K562 (cell line): ENCODE measurements at regions not wholly inside any gene's neighbourhood (a gene's known extent, or its start where the extent isn't known, plus 50 kb on each side); places are given as distances from the start of the nearest gene placed in this dataset.

Experiments used
- DDX20 ChIP-seq: fragments of 450-650 bp; IDR thresholded peaks from 2 replicates; pipeline ENCODE4 v1.6.1; 2016; ENCODE audit warnings: missing genetic modification characterization, low read depth, mild to moderate bottlenecking, missing compliant biosample characterization, moderate library complexity
- EWSR1 ChIP-seq: fragments of 450-650 bp; IDR thresholded peaks from 2 replicates; pipeline ENCODE4 v1.6.1; 2018; ENCODE audit warnings: borderline replicate concordance, mild to moderate bottlenecking, low read depth, moderate library complexity; ENCODE audit not compliant: partially characterized antibody
- FOS ChIP-seq: IDR thresholded peaks from 3 replicates; pipeline ENCODE4 v1.6.1; 2011; ENCODE audit not compliant: insufficient read length; ENCODE audit errors: extremely low read depth
- FOXO4 ChIP-seq: fragments of 450-650 bp; formaldehyde crosslinking; IDR thresholded peaks from 2 replicates; pipeline ENCODE4 v1.4.0; 2020; ENCODE audit warnings: mild to moderate bottlenecking, moderate library complexity
- HDGF ChIP-seq: fragments of 450-650 bp; IDR thresholded peaks from 2 replicates; pipeline ENCODE4 v1.6.1; 2016
- MCM5 ChIP-seq: fragments of 450-650 bp; IDR thresholded peaks from 2 replicates; pipeline ENCODE4 v1.6.1; 2016; ENCODE audit warnings: low read depth
- MTA3 ChIP-seq: fragments of 450-650 bp; formaldehyde crosslinking; IDR thresholded peaks from 2 replicates; pipeline ENCODE4 v1.6.1; 2017; ENCODE audit warnings: mild to moderate bottlenecking, borderline replicate concordance
- NR2C1 ChIP-seq, 2 experiments: fragments of 450-650 bp; IDR thresholded peaks; 2 replicates each; pipeline ENCODE4 v1.6.1; 2017; ENCODE audit warnings: mild to moderate bottlenecking in 2 of 2, antibody characterized with exemption in 1 of 2, inconsistent platforms in 1 of 2, missing compliant biosample characterization in 1 of 2, missing genetic modification characterization in 1 of 2
- SAFB2 ChIP-seq: fragments of 200-400 bp; formaldehyde crosslinking; IDR thresholded peaks from 2 replicates; pipeline ENCODE4 v1.6.1; 2018; ENCODE audit warnings: borderline replicate concordance, low read length, low read depth, moderate library complexity; ENCODE audit not compliant: severe bottlenecking
- SMARCE1 ChIP-seq: fragments of 450-650 bp; IDR thresholded peaks from 2 replicates; pipeline ENCODE4 v1.7.1; 2016; ENCODE audit warnings: mild to moderate bottlenecking
- ZNF253 ChIP-seq: fragments of 250-450 bp; sonication (Bioruptor Pico); conservative IDR thresholded peaks from 2 replicates; pipeline ENCODE4 v1.6.1; 2021; ENCODE audit warnings: mild to moderate bottlenecking
- ZNF384 ChIP-seq: IDR thresholded peaks from 2 replicates; pipeline ENCODE4 v1.6.1; 2012; ENCODE audit warnings: low read depth, low read length, improper control_type of control experiment
- ZNF57 ChIP-seq: fragments of 450-650 bp; formaldehyde crosslinking; IDR thresholded peaks from 2 replicates; pipeline ENCODE4 v1.4.0; 2020; ENCODE audit warnings: mild to moderate bottlenecking, moderate library complexity
- TF ChIP-seq, protein P1 (sequence below): sonication (generic); formaldehyde crosslinking; IDR thresholded peaks from 2 replicates; pipeline ENCODE4 v1.8.0; 2022; ENCODE audit warnings: mild to moderate bottlenecking, missing genetic modification reagents
- TF ChIP-seq, protein P2 (sequence below): fragments of 200-800 bp; sonication (Bioruptor generic); IDR thresholded peaks from 2 replicates; pipeline ENCODE4 v1.6.1; 2016; ENCODE audit warnings: missing genetic modification characterization, missing compliant biosample characterization
- TF ChIP-seq, protein P3 (sequence below): sonication (generic); formaldehyde crosslinking; IDR thresholded peaks from 2 replicates; pipeline ENCODE4 v1.8.1; 2023; ENCODE audit warnings: missing genetic modification reagents, mild to moderate bottlenecking, borderline replicate concordance

DNA sequence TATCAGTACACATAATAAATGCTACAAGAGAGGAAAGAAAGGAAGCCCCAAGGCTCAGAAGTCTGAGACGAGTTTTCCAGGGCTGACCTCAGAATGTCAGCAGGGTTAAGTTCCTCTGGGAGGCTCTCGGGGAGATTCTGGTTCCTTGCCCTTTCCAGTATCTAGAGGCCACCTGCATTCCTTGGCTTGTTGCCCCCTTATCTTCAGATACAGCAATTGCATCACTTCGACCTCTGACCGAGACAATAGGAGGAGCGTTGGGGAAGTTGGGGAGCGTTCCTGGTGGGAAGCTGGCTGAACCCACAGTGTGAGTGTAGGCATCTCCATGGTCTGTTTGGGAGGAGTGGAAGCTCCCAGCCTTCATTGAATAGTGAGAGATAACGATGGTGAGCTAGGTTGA lies 72.0 kb upstream of the MTPN start (continued):
- TF ChIP-seq ZNF384 (no peak), ZNF57 (CRISPR knock-in tag) (no peak), NR2C1 (IDR thresholded peaks at IDR 0.05) (peak; percentile 82), NR2C1 (tag; IDR thresholded peaks at IDR 0.05) (peak; percentile 51; the same call in 1 of the 2 replicates), ZNF253 (CRISPR knock-in tag) (no peak), DDX20 (tag) (no peak), SMARCE1 (peak; percentile 15; the same call in 1 of the 2 replicates), SAFB2 (no peak), MTA3 (no peak; the same call in 1 of the 2 replicates), FOS (no peak), FOXO4 (CRISPR knock-in tag) (no peak), MCM5 (no peak), EWSR1 (no peak), HDGF (no peak)
- TF ChIP-seq, protein P1, sequence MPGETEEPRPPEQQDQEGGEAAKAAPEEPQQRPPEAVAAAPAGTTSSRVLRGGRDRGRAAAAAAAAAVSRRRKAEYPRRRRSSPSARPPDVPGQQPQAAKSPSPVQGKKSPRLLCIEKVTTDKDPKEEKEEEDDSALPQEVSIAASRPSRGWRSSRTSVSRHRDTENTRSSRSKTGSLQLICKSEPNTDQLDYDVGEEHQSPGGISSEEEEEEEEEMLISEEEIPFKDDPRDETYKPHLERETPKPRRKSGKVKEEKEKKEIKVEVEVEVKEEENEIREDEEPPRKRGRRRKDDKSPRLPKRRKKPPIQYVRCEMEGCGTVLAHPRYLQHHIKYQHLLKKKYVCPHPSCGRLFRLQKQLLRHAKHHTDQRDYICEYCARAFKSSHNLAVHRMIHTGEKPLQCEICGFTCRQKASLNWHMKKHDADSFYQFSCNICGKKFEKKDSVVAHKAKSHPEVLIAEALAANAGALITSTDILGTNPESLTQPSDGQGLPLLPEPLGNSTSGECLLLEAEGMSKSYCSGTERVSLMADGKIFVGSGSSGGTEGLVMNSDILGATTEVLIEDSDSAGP (CRISPR knock-in tag) = no peak
- TF ChIP-seq, protein P2, sequence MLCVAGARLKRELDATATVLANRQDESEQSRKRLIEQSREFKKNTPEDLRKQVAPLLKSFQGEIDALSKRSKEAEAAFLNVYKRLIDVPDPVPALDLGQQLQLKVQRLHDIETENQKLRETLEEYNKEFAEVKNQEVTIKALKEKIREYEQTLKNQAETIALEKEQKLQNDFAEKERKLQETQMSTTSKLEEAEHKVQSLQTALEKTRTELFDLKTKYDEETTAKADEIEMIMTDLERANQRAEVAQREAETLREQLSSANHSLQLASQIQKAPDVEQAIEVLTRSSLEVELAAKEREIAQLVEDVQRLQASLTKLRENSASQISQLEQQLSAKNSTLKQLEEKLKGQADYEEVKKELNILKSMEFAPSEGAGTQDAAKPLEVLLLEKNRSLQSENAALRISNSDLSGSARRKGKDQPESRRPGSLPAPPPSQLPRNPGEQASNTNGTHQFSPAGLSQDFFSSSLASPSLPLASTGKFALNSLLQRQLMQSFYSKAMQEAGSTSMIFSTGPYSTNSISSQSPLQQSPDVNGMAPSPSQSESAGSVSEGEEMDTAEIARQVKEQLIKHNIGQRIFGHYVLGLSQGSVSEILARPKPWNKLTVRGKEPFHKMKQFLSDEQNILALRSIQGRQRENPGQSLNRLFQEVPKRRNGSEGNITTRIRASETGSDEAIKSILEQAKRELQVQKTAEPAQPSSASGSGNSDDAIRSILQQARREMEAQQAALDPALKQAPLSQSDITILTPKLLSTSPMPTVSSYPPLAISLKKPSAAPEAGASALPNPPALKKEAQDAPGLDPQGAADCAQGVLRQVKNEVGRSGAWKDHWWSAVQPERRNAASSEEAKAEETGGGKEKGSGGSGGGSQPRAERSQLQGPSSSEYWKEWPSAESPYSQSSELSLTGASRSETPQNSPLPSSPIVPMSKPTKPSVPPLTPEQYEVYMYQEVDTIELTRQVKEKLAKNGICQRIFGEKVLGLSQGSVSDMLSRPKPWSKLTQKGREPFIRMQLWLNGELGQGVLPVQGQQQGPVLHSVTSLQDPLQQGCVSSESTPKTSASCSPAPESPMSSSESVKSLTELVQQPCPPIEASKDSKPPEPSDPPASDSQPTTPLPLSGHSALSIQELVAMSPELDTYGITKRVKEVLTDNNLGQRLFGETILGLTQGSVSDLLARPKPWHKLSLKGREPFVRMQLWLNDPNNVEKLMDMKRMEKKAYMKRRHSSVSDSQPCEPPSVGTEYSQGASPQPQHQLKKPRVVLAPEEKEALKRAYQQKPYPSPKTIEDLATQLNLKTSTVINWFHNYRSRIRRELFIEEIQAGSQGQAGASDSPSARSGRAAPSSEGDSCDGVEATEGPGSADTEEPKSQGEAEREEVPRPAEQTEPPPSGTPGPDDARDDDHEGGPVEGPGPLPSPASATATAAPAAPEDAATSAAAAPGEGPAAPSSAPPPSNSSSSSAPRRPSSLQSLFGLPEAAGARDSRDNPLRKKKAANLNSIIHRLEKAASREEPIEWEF (CRISPR knock-in tag) = no peak
- TF ChIP-seq, protein P3, sequence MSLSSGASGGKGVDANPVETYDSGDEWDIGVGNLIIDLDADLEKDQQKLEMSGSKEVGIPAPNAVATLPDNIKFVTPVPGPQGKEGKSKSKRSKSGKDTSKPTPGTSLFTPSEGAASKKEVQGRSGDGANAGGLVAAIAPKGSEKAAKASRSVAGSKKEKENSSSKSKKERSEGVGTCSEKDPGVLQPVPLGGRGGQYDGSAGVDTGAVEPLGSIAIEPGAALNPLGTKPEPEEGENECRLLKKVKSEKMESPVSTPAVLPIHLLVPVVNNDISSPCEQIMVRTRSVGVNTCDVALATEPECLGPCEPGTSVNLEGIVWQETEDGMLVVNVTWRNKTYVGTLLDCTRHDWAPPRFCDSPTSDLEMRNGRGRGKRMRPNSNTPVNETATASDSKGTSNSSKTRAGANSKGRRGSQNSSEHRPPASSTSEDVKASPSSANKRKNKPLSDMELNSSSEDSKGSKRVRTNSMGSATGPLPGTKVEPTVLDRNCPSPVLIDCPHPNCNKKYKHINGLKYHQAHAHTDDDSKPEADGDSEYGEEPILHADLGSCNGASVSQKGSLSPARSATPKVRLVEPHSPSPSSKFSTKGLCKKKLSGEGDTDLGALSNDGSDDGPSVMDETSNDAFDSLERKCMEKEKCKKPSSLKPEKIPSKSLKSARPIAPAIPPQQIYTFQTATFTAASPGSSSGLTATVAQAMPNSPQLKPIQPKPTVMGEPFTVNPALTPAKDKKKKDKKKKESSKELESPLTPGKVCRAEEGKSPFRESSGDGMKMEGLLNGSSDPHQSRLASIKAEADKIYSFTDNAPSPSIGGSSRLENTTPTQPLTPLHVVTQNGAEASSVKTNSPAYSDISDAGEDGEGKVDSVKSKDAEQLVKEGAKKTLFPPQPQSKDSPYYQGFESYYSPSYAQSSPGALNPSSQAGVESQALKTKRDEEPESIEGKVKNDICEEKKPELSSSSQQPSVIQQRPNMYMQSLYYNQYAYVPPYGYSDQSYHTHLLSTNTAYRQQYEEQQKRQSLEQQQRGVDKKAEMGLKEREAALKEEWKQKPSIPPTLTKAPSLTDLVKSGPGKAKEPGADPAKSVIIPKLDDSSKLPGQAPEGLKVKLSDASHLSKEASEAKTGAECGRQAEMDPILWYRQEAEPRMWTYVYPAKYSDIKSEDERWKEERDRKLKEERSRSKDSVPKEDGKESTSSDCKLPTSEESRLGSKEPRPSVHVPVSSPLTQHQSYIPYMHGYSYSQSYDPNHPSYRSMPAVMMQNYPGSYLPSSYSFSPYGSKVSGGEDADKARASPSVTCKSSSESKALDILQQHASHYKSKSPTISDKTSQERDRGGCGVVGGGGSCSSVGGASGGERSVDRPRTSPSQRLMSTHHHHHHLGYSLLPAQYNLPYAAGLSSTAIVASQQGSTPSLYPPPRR = no peak
